SW 1271 (cell line): ENCODE measurements at regions not wholly inside any gene's neighbourhood (a gene's known extent, or its start where the extent isn't known, plus 50 kb on each side); places are given as distances from the start of the nearest gene placed in this dataset.

Source experiments
- DNase-seq, 2 experiments: peaks; one replicate each; lab custom pipeline; 2025; lab: John Stamatoyannopoulos, UW

DNA sequence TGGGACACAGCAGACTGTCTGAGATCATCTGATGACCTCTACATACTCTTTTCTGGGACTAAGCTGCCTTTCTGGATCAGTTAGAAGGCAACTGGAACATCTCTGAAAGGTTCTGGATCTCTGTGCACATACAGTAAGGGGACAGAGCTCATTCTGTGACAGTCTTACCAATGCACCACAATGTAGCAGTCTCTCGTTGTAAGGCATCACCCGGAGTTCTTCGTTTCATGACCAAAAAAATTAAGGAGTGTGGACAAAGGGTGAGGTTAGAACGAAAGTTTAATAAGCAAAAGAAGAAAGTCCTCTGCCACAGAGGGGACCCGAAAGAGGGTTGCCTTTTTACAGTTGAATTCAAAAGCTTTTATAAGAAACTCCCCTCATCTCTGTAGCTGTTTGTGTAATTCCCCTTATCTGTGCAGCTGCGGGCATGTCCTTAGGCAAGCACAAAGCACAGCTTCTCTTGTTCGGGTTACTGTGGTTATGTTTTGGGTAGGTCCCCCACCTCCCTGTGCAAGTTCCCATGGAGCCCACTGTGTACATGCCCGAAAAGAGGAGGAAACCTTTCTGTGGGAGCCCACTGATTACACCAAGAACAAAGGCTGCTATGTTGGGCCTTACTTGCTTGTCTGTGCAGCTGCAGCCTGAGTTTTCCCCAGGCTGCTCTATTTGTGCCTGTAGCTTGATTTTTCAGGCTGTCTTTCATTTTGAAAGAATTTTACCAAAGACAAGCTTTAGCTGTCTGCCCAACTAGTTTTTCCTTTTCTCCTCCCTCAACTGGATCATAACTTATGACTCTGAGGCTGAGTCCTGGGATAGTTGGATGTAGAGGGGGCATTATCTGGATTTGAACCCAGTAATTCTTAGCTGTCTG is 53.1 kb upstream of the CACNA1E start:
- DNase-seq = no peak
